BLaER1 treated with 17β-estradiol and CSF1 and Interleukin-3, amounts not matched to agents 10 nM and 100 nM (cell line): ENCODE measurements at regions not wholly inside any gene's neighbourhood (a gene's known extent, or its start where the extent isn't known, plus 50 kb on each side); places are given as distances from the start of the nearest gene placed in this dataset.

ENCODE experiments used
- H3K27ac ChIP-seq, 11 experiments: shearing (Covaris generic); formaldehyde crosslinking; 2 replicates each; pipeline ENCODE4 v1.8.1; 2022
- H3K27me3 ChIP-seq, 11 experiments: shearing (Covaris generic); formaldehyde crosslinking; 2 replicates each; pipeline ENCODE4 v1.8.1; 2022
- H3K36me3 ChIP-seq, 11 experiments: shearing (Covaris generic); formaldehyde crosslinking; 2 replicates each; pipeline ENCODE4 v1.8.1; 2022
- H3K4me1 ChIP-seq, 10 experiments: shearing (Covaris generic); formaldehyde crosslinking; 2 replicates each; pipeline ENCODE4 v1.8.1; 2022
- H3K4me2 ChIP-seq, 11 experiments: shearing (Covaris generic); formaldehyde crosslinking; 2 replicates each; pipeline ENCODE4 v1.8.1; 2022
- H3K4me3 ChIP-seq, 10 experiments: shearing (Covaris generic); formaldehyde crosslinking; 2 replicates each; pipeline ENCODE4 v1.8.1; 2022
- H3K9ac ChIP-seq, 11 experiments: shearing (Covaris generic); formaldehyde crosslinking; 2 replicates each; pipeline ENCODE4 v1.8.1; 2022
- H3K9me3 ChIP-seq, 11 experiments: shearing (Covaris generic); formaldehyde crosslinking; replicated peaks in 1 of 11; 2 replicates each; pipeline ENCODE4 v1.8.1; 2022
- H4K20me1 ChIP-seq, 11 experiments: shearing (Covaris generic); formaldehyde crosslinking; 2 replicates each; pipeline ENCODE4 v1.8.1; 2022
- Cebpa-rat ChIP-seq, 11 experiments: shearing (Covaris generic); IDR thresholded peaks; 2 replicates each; pipeline ENCODE4 v1.8.1; 2022

DNA sequence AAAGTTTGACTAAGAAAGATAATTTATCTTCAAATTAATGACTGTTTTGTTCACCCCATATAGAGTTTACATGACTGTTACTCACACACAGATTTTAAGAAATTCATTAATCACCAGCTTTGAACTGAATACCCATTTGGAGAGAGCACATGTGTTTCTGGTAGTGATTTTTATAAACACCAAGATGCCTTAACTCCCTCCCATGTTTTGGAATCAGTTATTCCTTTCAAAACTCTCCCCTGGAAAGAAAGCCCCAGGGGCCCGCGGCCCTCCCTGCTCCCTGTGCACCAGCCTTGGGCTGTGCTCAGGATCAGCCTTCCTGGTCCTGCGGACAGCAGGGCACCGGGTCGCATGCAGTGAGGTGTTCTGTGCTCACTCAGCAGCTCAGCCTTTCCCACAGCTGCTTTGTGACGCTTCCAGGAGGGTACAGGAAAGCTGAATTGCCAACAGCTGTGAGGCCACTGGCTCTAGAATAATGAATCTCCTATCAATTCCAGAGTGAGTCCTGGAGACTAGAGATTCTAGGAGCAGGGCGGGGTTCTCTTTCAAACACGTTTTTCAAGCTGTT is 483.2 kb downstream of the EFNB2 start:
- Histone ChIP-seq H3K27me3 (no peaks in the 10 kb centered on the region), H4K20me1 (no peaks in the 10 kb centered on the region), H3K27ac (no peak overlapping the region), H3K4me3 (no peak overlapping the region), H3K9me3 (no peaks in the 10 kb centered on the region), H3K4me1 (peaks cover 0 to 7% (median 1%) of the 10 kb centered on the region in 10 experiments; a peak in 5 of 20 replicates), H3K36me3 (no peaks in the 10 kb centered on the region), H3K9ac (no peak overlapping the region), H3K4me2 (no peak overlapping the region)
- TF ChIP-seq Cebpa-rat (IDR thresholded peaks at IDR 0.05) = no peak

DNA sequence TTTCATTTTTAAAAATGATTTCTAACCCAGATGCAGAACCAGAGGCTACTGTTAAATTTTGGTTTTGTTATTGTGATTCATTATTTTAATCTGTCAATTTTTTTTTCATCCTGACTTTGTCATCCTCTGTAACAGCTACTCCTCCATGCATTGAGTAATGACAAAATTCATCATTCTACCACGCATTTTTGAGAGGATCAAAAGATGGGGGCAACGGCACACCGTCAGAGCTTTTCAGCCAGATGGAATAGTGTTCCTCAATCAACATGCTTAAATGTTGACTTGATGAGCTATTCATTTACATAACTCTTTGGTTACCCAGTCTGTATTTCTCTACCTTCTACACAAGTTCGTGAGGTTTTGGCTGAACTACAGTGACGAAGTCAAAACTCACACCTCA is 486.3 kb downstream of the EFNB2 start:
- Histone ChIP-seq H3K4me3 (no peak overlapping the region), H3K27me3 (no peaks in the 10 kb centered on the region), H3K27ac (no peak overlapping the region), H3K9ac (no peak overlapping the region), H4K20me1 (no peaks in the 10 kb centered on the region), H3K4me2 (peak overlapping the region in 1 of 11 experiments; percentile 17; a peak in 2 of 22 replicates), H3K9me3 (no peaks in the 10 kb centered on the region), H3K4me1 (peaks cover 0 to 7% (median 1%) of the 10 kb centered on the region in 10 experiments; a peak in 5 of 20 replicates), H3K36me3 (no peaks in the 10 kb centered on the region)
- TF ChIP-seq Cebpa-rat (IDR thresholded peaks at IDR 0.05) = no peak

DNA sequence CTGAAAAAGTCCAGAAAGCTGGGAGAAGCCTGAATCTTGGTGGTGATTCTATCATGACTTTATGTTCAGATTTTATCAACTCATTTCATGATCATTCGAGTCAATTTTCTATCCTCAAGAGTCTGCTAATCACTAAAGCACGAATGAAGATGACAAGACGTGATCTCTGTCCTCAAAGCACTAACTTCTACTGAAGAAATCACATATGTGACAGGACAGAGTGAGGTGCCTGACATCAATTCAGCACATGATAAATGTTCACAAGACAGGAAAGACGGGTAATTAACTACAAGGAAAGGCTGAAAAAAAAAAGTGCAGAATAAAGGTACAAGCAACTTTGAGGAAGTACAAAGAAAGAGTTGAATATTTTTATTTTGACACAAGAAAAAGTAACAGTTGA is 487.1 kb downstream of the EFNB2 start:
- no peak overlapping the region for H3K4me3 ChIP-seq
- H3K27ac ChIP-seq = no peak overlapping the region
- no peaks in the 10 kb centered on the region for H3K36me3 ChIP-seq
- peak overlapping the region in 2 of 11 experiments; percentile 0 to 17; a peak in 1 of 22 replicates for H3K4me2 ChIP-seq
- H3K4me1 ChIP-seq = peaks cover 0 to 7% (median 1%) of the 10 kb centered on the region in 10 experiments; a peak in 5 of 20 replicates
- no peaks in the 10 kb centered on the region for H3K27me3 ChIP-seq
- no peak overlapping the region for H3K9ac ChIP-seq
- TF ChIP-seq Cebpa-rat (IDR thresholded peaks at IDR 0.05) = no peak
- no peaks in the 10 kb centered on the region for H3K9me3 ChIP-seq
- H4K20me1 ChIP-seq = no peaks in the 10 kb centered on the region

DNA sequence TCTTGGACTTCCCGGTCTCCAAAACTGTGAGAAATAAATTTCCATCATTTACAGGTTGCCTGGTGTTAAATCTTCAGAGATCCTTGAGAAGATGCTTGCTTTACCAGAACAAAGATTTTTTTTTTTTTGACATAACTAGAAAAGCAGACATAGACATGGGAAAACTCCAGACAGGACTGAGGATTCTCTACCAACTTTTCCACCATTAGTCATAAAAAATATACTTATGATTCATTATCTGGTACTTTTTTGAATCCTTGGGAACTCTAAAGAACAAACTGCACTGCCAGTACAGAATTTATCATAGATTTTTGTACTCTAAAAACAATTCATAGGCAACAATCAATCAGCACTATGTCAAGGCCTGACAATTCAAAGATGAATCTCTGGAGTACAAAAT is 487.6 kb downstream of the EFNB2 start:
- Histone ChIP-seq H3K9ac (no peak overlapping the region), H3K36me3 (no peaks in the 10 kb centered on the region), H3K4me1 (peaks cover 0 to 7% (median 1%) of the 10 kb centered on the region in 10 experiments; a peak in 5 of 20 replicates), H3K4me3 (no peak overlapping the region), H4K20me1 (no peaks in the 10 kb centered on the region), H3K27ac (no peak overlapping the region), H3K27me3 (no peaks in the 10 kb centered on the region), H3K4me2 (no peak overlapping the region), H3K9me3 (no peaks in the 10 kb centered on the region)
- no peak for TF ChIP-seq Cebpa-rat (IDR thresholded peaks at IDR 0.05)

DNA sequence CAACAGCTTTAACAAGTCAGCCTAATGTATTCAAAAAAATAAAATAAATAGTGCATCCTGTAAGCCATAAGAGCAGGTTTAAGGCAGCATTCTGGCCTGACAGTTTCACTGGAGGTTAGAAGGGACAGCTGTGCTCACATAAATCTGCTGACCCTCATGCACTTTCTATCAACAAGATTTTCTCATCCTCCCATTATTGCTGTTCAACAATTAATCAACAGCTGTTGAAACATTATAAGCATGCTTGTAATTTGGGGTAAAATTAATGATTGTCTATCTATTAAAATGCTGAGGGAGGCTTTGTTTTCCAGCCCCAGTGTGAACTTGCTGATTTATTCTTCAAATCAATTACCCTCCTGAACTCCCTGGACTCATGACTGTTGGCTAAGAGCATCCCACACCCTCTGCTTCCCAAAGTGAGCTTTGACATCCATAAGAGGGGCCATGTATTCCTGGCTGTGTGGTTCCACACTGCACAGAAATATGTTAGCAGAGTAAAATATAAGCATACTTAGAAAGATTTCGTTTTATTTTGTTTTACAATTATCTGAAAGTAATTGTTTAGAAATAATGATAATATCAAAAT is 492.4 kb downstream of the EFNB2 start:
- no peaks in the 10 kb centered on the region for H3K27me3 ChIP-seq
- TF ChIP-seq Cebpa-rat (IDR thresholded peaks at IDR 0.05) = no peak
- no peaks in the 10 kb centered on the region for H4K20me1 ChIP-seq
- H3K4me1 ChIP-seq = no peaks in the 10 kb centered on the region
- H3K9me3 ChIP-seq = no peaks in the 10 kb centered on the region
- H3K27ac ChIP-seq = no peak overlapping the region
- no peak overlapping the region for H3K4me3 ChIP-seq
- H3K36me3 ChIP-seq = no peaks in the 10 kb centered on the region
- H3K9ac ChIP-seq = no peak overlapping the region
- H3K4me2 ChIP-seq = no peak overlapping the region

DNA sequence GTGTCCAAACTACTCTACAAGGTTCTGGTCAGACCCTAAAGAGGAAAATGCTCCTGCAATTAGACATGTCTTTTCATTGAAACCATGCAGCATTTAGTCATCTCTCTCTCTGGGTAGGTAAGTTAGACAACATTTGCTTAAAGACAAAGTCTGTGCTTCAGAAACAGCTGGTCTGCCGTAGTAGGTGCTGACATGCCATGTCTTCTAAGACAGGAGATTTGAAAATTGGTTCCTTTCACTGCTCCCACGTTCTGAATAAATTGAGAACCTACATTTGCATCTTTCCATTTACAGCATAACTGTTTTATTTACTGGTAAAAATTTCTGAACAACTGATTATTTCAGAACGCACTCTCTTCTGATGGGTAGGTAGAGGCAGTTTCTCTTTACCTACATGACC is 494.0 kb downstream of the EFNB2 start:
- Histone ChIP-seq H3K27ac (no peak overlapping the region), H3K9me3 (no peaks in the 10 kb centered on the region), H3K27me3 (no peaks in the 10 kb centered on the region), H4K20me1 (no peaks in the 10 kb centered on the region), H3K36me3 (no peaks in the 10 kb centered on the region), H3K4me2 (no peak overlapping the region), H3K4me1 (no peaks in the 10 kb centered on the region), H3K4me3 (no peak overlapping the region), H3K9ac (no peak overlapping the region)
- no peak for TF ChIP-seq Cebpa-rat (IDR thresholded peaks at IDR 0.05)

DNA sequence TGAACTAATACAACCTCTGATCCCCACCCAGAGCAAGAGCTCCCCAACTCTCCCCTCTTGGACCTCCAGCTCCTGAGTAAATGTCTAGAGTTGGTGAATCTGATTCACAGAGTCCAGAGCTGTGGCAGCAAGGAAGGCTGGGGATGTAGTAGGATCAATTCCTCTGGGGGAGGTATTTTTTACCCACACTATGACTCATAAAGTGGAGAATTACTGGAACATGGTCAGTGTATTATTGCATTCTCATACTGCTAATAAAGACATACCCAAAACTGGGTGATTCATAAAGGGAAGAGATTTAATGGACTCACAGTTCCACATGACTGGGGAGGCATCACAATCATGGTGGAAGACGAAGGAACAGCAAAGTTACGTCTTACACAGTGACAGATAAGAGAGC is 496.7 kb downstream of the EFNB2 start:
- Histone ChIP-seq H4K20me1 (no peaks in the 10 kb centered on the region), H3K9me3 (no peaks in the 10 kb centered on the region), H3K36me3 (no peaks in the 10 kb centered on the region), H3K9ac (no peak overlapping the region), H3K4me2 (no peak overlapping the region), H3K27ac (no peak overlapping the region), H3K4me1 (no peaks in the 10 kb centered on the region), H3K27me3 (no peaks in the 10 kb centered on the region), H3K4me3 (no peak overlapping the region)
- no peak for TF ChIP-seq Cebpa-rat (IDR thresholded peaks at IDR 0.05)

DNA sequence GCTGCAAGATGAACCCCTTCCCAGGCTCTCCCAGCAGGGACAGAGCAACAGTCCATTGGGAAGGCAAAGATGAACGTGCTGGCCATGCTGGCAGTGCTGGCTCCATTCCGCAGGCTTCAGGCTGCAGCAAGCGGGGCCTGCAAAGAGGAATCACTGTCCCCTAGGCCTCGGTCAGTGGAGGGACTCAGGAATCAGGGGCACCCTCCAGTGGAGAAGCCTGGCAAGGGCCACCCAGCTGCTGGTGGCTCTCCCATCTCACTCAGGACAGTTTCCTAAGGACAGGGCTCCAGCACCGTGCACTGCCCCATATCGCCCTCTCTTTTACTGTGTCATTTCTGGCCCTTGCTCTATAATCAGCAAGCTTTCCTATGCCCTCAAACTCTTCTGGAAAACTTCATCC is 498.6 kb downstream of the EFNB2 start:
- TF ChIP-seq Cebpa-rat (IDR thresholded peaks at IDR 0.05) = no peak
- H3K4me3 ChIP-seq = no peak overlapping the region
- no peak overlapping the region for H3K27ac ChIP-seq
- no peaks in the 10 kb centered on the region for H3K9me3 ChIP-seq
- H3K27me3 ChIP-seq = no peaks in the 10 kb centered on the region
- no peaks in the 10 kb centered on the region for H3K4me1 ChIP-seq
- H3K9ac ChIP-seq = no peak overlapping the region
- H3K36me3 ChIP-seq = no peaks in the 10 kb centered on the region
- H4K20me1 ChIP-seq = no peaks in the 10 kb centered on the region
- no peak overlapping the region for H3K4me2 ChIP-seq

DNA sequence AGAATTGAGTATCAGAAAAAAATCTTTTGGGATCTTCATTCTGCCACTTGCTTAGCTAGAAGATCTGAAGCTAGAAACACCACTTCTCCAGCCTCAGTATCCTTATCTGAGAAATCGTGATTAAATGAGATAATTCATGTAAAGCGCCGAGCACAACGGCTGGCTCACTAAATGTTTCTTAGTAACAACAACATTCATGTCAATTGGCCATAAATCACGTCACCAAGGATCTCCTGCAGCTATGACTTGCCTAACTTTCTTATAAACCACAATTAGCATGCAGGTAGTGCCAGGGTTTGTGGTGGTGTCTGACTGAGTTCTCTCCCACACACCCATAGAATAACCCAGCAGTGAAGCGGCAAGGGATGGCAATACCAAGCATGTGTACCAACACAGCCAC is 501.3 kb downstream of the EFNB2 start:
- H3K4me1 ChIP-seq = no peaks in the 10 kb centered on the region

DNA sequence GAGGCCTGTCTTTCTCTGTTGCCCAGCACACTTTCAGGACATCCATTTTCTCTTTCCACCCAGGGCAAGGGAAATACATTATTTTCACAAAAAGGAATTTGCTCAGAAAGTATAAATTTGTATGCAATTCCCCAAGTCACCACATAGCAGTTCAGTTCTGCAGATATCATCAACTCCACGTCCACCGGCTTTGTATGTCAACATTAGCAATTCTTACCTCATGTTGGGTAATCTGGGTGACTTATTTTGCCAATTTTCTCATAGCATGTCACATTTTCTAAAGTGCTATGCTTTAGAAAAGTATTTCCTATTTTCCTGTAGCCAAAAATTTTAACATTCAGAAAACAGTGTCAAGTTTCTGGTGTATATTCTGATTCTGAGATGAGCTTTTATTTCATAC is 501.8 kb downstream of the EFNB2 start:
- no peaks in the 10 kb centered on the region for H3K27me3 ChIP-seq
- H3K27ac ChIP-seq = no peak overlapping the region
- no peak overlapping the region for H3K4me3 ChIP-seq
- no peaks in the 10 kb centered on the region for H3K36me3 ChIP-seq
- H4K20me1 ChIP-seq = no peaks in the 10 kb centered on the region
- H3K9me3 ChIP-seq = no peaks in the 10 kb centered on the region
- no peak overlapping the region for H3K9ac ChIP-seq
- TF ChIP-seq Cebpa-rat (IDR thresholded peaks at IDR 0.05) = no peak
- no peak overlapping the region for H3K4me2 ChIP-seq
- no peaks in the 10 kb centered on the region for H3K4me1 ChIP-seq

More for the DNA sequence above, 501.3 kb downstream of the EFNB2 start:
- Histone ChIP-seq H3K27ac (no peak overlapping the region), H3K9me3 (no peaks in the 10 kb centered on the region), H3K4me2 (no peak overlapping the region), H3K9ac (no peak overlapping the region), H3K36me3 (no peaks in the 10 kb centered on the region), H3K27me3 (no peaks in the 10 kb centered on the region), H3K4me3 (no peak overlapping the region), H4K20me1 (no peaks in the 10 kb centered on the region)
- TF ChIP-seq Cebpa-rat (IDR thresholded peaks at IDR 0.05) = no peak
